Natural killer cell (primary cell): ENCODE measurements at regions not wholly inside any gene's neighbourhood (a gene's known extent, or its start where the extent isn't known, plus 50 kb on each side); places are given as distances from the start of the nearest gene placed in this dataset.
A peak's percentile ranks its signal among the peaks of the same experiment; 100 is the strongest.

Experiments
- ATAC-seq, 3 donors: fragments of 150-1000 bp in 2 of 3; fragments of 200-7000 bp in 1 of 3; cut with Tn5 transposase; 1 replicate in 1 of 3; 2 replicates in 2 of 3; pipeline ENCODE4 v1.10.0; 2021; ENCODE audit warnings: mild to moderate bottlenecking in 2 of 3, moderate library complexity in 2 of 3
- DNase-seq, 2 donors: peaks; one replicate each; pipeline versions ENCODE4 v3.0.0 to v3.0.0-alpha.2; 2013 to 2021; ENCODE audit warnings: mixed read lengths in 1 of 2
- H3K27ac ChIP-seq: one replicate; pipeline ENCODE4 v1.5.1; 2013; ENCODE audit warnings: mild to moderate bottlenecking, low read length
- H3K27me3 ChIP-seq: one replicate; pipeline ENCODE4 v1.6.1; 2013; ENCODE audit warnings: low read length; ENCODE audit not compliant: control insufficient read depth, insufficient read depth
- H3K36me3 ChIP-seq: one replicate; pipeline ENCODE4 v1.6.1; 2013; ENCODE audit warnings: low read length; ENCODE audit not compliant: control insufficient read depth, insufficient read depth
- H3K4me1 ChIP-seq: one replicate; pipeline ENCODE4 v1.6.1; 2013; ENCODE audit warnings: low read length; ENCODE audit not compliant: control insufficient read depth, insufficient read depth
- H3K4me3 ChIP-seq: one replicate; pipeline ENCODE4 v1.5.1; 2013; ENCODE audit warnings: low read length
- H3K9me3 ChIP-seq: one replicate; pipeline ENCODE4 v1.6.1; 2013; ENCODE audit warnings: low read length; ENCODE audit not compliant: control insufficient read depth, insufficient read depth
- H3K27ac Mint-ChIP-seq, 2 donors: one replicate each; pipeline ENCODE4 v1.8.0; 2022; ENCODE audit warnings: mild to moderate bottlenecking in 2 of 2, mixed read lengths in 2 of 2, moderate library complexity in 1 of 2
- H3K27me3 Mint-ChIP-seq, 2 donors: one replicate each; pipeline ENCODE4 v1.8.0; 2022; ENCODE audit warnings: low read depth in 2 of 2, mixed read lengths in 2 of 2
- H3K36me3 Mint-ChIP-seq: one replicate; pipeline ENCODE4 v1.8.0; 2022; ENCODE audit warnings: mixed read lengths
- H3K4me1 Mint-ChIP-seq, 2 donors: one replicate each; pipeline ENCODE4 v1.8.0; 2022; ENCODE audit warnings: mixed read lengths in 2 of 2
- H3K4me3 Mint-ChIP-seq: one replicate; pipeline ENCODE4 v1.8.0; 2022; ENCODE audit warnings: mild to moderate bottlenecking, moderate library complexity, mixed read lengths
- H3K9me3 Mint-ChIP-seq, 2 donors: one replicate each; pipeline ENCODE4 v1.8.0; 2022; ENCODE audit warnings: mixed read lengths in 2 of 2
- CTCF ChIP-seq: fragments of 200-600 bp; IDR thresholded peaks from one replicate; pipeline ENCODE4 v1.8.0; 2022; ENCODE audit warnings: antibody characterized with exemption
- WGBS: methylation state at CpG from one replicate; pipeline ENCODE4 v1.1.7; 2013; ENCODE audit warnings: missing lambda C conversion rate; ENCODE audit not compliant: insufficient coverage; 5-methylcytosine and 5-hydroxymethylcytosine counted together
- intact Hi-C: fragments of 100-400 bp; cut with micrococcal nuclease; formaldehyde crosslinking; loops from one replicate; pipeline ENCODE4 v1.14.2; 2022

GRCh38 chr2:57862153-57862552 is 184.5 kb upstream of the VRK2 start:
- Histone ChIP-seq H3K27ac (no peak overlapping the region), H3K9me3 (no peaks in the 10 kb centered on the region), H3K4me1 (no peaks in the 10 kb centered on the region), H3K36me3 (no peaks in the 10 kb centered on the region), H3K4me3 (no peak overlapping the region), H3K27me3 (no peaks in the 10 kb centered on the region)
- intact Hi-C loops: no loop called here
- Mint-ChIP-seq H3K36me3 (no peaks in the 10 kb centered on the region), H3K9me3 (peaks cover 0 to 2% of the 10 kb centered on the region in 2 donors), H3K4me3 (no peak overlapping the region), H3K27ac (no peak overlapping the region), H3K27me3 (no peaks in the 10 kb centered on the region), H3K4me1 (no peaks in the 10 kb centered on the region)
- DNase-seq: no peak
- no peak for TF ChIP-seq CTCF
- 100% methylated on average over 1 of the region's 2 CpGs for WGBS
- no peak for ATAC-seq

GRCh38 chr2:57862727-57863126 is 183.9 kb upstream of the VRK2 start:
- Mint-ChIP-seq H3K27me3 (no peaks in the 10 kb centered on the region), H3K4me1 (no peaks in the 10 kb centered on the region), H3K27ac (no peak overlapping the region), H3K4me3 (no peak overlapping the region), H3K9me3 (peaks cover 0 to 2% of the 10 kb centered on the region in 2 donors), H3K36me3 (no peaks in the 10 kb centered on the region)
- no peaks in the 10 kb centered on the region for H3K4me1 ChIP-seq
- intact Hi-C loops: no loop called here
- DNase-seq (no peak), ATAC-seq (no peak)
- H3K27ac ChIP-seq: no peak overlapping the region
- no peaks in the 10 kb centered on the region for H3K36me3 ChIP-seq
- H3K9me3 ChIP-seq: no peaks in the 10 kb centered on the region
- peak; percentile 19 for TF ChIP-seq CTCF
- H3K4me3 ChIP-seq: no peak overlapping the region
- no peaks in the 10 kb centered on the region for H3K27me3 ChIP-seq

- no peak overlapping the region for H3K27ac ChIP-seq
- no peaks in the 10 kb centered on the region for H3K27me3 ChIP-seq
- H3K36me3 Mint-ChIP-seq: no peaks in the 10 kb centered on the region
- WGBS: 100% methylated on average over 1 of the region's 2 CpGs
- H3K4me1 ChIP-seq: no peaks in the 10 kb centered on the region
- H3K27ac Mint-ChIP-seq: no peak overlapping the region
- H3K4me3 ChIP-seq: no peak overlapping the region
- no peaks in the 10 kb centered on the region for H3K4me1 Mint-ChIP-seq
- no peak for TF ChIP-seq CTCF
- no peaks in the 10 kb centered on the region for H3K27me3 Mint-ChIP-seq
- peaks cover 4% of the 10 kb centered on the region in 2 donors for H3K9me3 Mint-ChIP-seq
- no peak for DNase-seq
- H3K36me3 ChIP-seq: no peaks in the 10 kb centered on the region
- no peaks in the 10 kb centered on the region for H3K9me3 ChIP-seq
- H3K4me3 Mint-ChIP-seq: no peak overlapping the region
- intact Hi-C loops: no loop called here
- no peak for ATAC-seq
These were observed 181.7 kb upstream of the VRK2 start for GRCh38 chr2:57864926-57865325.

GRCh38 chr2:57867730-57868129 is 178.9 kb upstream of the VRK2 start:
- H3K4me3 Mint-ChIP-seq: no peak overlapping the region

More at GRCh38 chr2:57867730-57868129, 178.9 kb upstream of the VRK2 start:
- Mint-ChIP-seq H3K27ac (no peak overlapping the region), H3K27me3 (no peaks in the 10 kb centered on the region), H3K9me3 (peaks cover 4% of the 10 kb centered on the region in 2 donors), H3K36me3 (no peaks in the 10 kb centered on the region), H3K4me1 (no peaks in the 10 kb centered on the region)
- TF ChIP-seq CTCF: no peak
- 83% methylated on average over 3 of the region's 3 CpGs for WGBS
- no peak for DNase-seq
- intact Hi-C loops: no loop called here
- H3K4me3 ChIP-seq: no peak overlapping the region
- no peaks in the 10 kb centered on the region for H3K9me3 ChIP-seq
- H3K27me3 ChIP-seq: no peaks in the 10 kb centered on the region
- H3K4me1 ChIP-seq: no peaks in the 10 kb centered on the region
- no peaks in the 10 kb centered on the region for H3K36me3 ChIP-seq
- H3K27ac ChIP-seq: no peak overlapping the region
- ATAC-seq: no peak
